SK-N-SH (cell line): ENCODE measurements at regions not wholly inside any gene's neighbourhood (a gene's known extent, or its start where the extent isn't known, plus 50 kb on each side); places are given as distances from the start of the nearest gene placed in this dataset.

Experiments used
- CTCF ChIP-seq: fragments of 200-600 bp; sonication (generic); IDR thresholded peaks from 2 replicates; pipeline ENCODE4 v1.6.1; 2017; ENCODE audit warnings: antibody characterized with exemption, mild to moderate bottlenecking, moderate library complexity
- MAX ChIP-seq: IDR thresholded peaks from 2 replicates; pipeline ENCODE4 v1.4.0; 2012; ENCODE audit warnings: low read depth
- NRF1 ChIP-seq: IDR thresholded peaks from 2 replicates; pipeline ENCODE4 v1.6.1; 2012; ENCODE audit warnings: low read depth, mild to moderate bottlenecking, low read length
- YY1 ChIP-seq: IDR thresholded peaks from 2 replicates; pipeline ENCODE4 v1.4.0; 2012; ENCODE audit warnings: low read depth, mild to moderate bottlenecking

- no peak for TF ChIP-seq NRF1
- no peak for TF ChIP-seq CTCF
- no peak for TF ChIP-seq MAX
- TF ChIP-seq YY1, result no peak
Measured at GRCh38 chr22:48153726-48154125, 1391.3 kb downstream of the TBC1D22A start.
